GM21381 (cell line): ENCODE measurements at regions not wholly inside any gene's neighbourhood (a gene's known extent, or its start where the extent isn't known, plus 50 kb on each side); places are given as distances from the start of the nearest gene placed in this dataset.
"Not testable (repeated sequence)": the region's sequence is repeated elsewhere in the genome, so short reads cannot be mapped to it uniquely, and the experiment has no call there.

ENCODE experiments used
- ATAC-seq: cut with Tn5 transposase; IDR thresholded peaks from one replicate; pipeline ENCODE4 v1.9.1; 2021; ENCODE audit warnings: mild to moderate bottlenecking, moderate library complexity; ENCODE audit not compliant: unreplicated experiment

GRCh38 chr2:56510610-56511009 is 326.8 kb downstream of the CCDC85A start:
- ATAC-seq = no peak

GRCh38 chr2:56515399-56515798 is 331.6 kb downstream of the CCDC85A start:
- no peak for ATAC-seq

- ATAC-seq = no peak
Measured at GRCh38 chr2:56519806-56520205, 336.0 kb downstream of the CCDC85A start.

- no peak for ATAC-seq
Measured at GRCh38 chr2:56522605-56523089, 338.9 kb downstream of the CCDC85A start.

- no peak for ATAC-seq
Measured at GRCh38 chr2:56523816-56524215, 340.0 kb downstream of the CCDC85A start.

GRCh38 chr2:56531668-56532420 is 348.1 kb downstream of the CCDC85A start:
- ATAC-seq = no peak

- ATAC-seq = no peak
Measured at GRCh38 chr2:56534321-56534720, 350.5 kb downstream of the CCDC85A start.

- ATAC-seq = no peak
Measured at GRCh38 chr2:56537756-56538155, 354.0 kb downstream of the CCDC85A start.

GRCh38 chr2:56539618-56540017 is 355.8 kb downstream of the CCDC85A start:
- no peak for ATAC-seq

GRCh38 chr2:56540467-56540866 is 356.7 kb downstream of the CCDC85A start:
- ATAC-seq = no peak

GRCh38 chr2:56540916-56541315 is 357.1 kb downstream of the CCDC85A start:
- no peak for ATAC-seq

GRCh38 chr2:56542213-56542612 is 358.4 kb downstream of the CCDC85A start:
- ATAC-seq = no peak

- no peak for ATAC-seq
Measured at GRCh38 chr2:56565143-56565542, 381.4 kb downstream of the CCDC85A start.

GRCh38 chr2:56571074-56571473 is 387.3 kb downstream of the CCDC85A start:
- no peak for ATAC-seq

GRCh38 chr2:56576001-56576400 is 392.2 kb downstream of the CCDC85A start:
- no peak for ATAC-seq

- ATAC-seq = no peak
Measured at GRCh38 chr2:56580242-56580641, 396.5 kb downstream of the CCDC85A start.

GRCh38 chr2:56582570-56582969 is 398.8 kb downstream of the CCDC85A start:
- no peak for ATAC-seq

GRCh38 chr2:56583796-56584315 is 400.1 kb downstream of the CCDC85A start:
- ATAC-seq = no peak

- no peak for ATAC-seq
Measured at GRCh38 chr2:56587456-56587855, 403.7 kb downstream of the CCDC85A start.

GRCh38 chr2:56589194-56589593 is 405.4 kb downstream of the CCDC85A start:
- ATAC-seq = no peak

- ATAC-seq = no peak
Measured at GRCh38 chr2:56589835-56590234, 406.0 kb downstream of the CCDC85A start.

GRCh38 chr2:56590611-56591010 is 406.8 kb downstream of the CCDC85A start:
- no peak for ATAC-seq

GRCh38 chr2:56606086-56606485 is 422.3 kb downstream of the CCDC85A start:
- ATAC-seq = not testable (repeated sequence)
